ENCODE measurements at regions not wholly inside any gene's neighbourhood (a gene's known extent, or its start where the extent isn't known, plus 50 kb on each side); places are given as distances from the start of the nearest gene placed in this dataset.

DNA sequence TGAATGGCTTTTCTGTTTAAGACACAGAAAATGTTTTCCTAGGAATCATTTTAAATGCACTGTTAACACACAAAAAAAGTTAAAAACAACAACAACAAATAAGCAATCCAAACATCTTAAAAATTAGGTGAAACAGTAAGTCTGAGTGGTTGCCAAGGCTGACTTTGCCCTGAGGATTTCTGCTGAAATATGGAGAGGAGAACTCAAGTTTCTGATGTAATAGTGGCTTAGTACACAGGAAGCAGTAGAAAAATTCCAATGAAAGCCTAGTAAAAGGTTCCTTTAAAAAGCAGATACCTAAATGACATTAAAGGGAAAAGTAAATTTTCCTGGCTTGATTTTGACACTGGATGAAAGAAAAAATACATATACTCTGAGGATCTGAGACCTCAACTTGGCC, 184.2 kb downstream of the EPM2A start:
- no peak for DNase-seq (ENCODE audit: extremely low spot score in 2 of 2)
- intact Hi-C loops (cut with DNase I) = no loop called here
- no peaks in the 10 kb centered on the region for H3K9me3 ChIP-seq
- H3K27me3 ChIP-seq = no peaks in the 10 kb centered on the region
- H3K4me1 ChIP-seq = no peaks in the 10 kb centered on the region
- no peak overlapping the region for H3K27ac ChIP-seq
- H3K4me3 ChIP-seq = no peak overlapping the region
- H3K36me3 ChIP-seq = no peaks in the 10 kb centered on the region
- TF ChIP-seq POLR2AphosphoS5 (IDR thresholded peaks at IDR 0.05; ENCODE audit: insufficient read depth in 1 of 2, low read depth in 1 of 2) = no peak
- no peak for TF ChIP-seq POLR2A (IDR thresholded peaks at IDR 0.05)
- TF ChIP-seq, protein P1, sequence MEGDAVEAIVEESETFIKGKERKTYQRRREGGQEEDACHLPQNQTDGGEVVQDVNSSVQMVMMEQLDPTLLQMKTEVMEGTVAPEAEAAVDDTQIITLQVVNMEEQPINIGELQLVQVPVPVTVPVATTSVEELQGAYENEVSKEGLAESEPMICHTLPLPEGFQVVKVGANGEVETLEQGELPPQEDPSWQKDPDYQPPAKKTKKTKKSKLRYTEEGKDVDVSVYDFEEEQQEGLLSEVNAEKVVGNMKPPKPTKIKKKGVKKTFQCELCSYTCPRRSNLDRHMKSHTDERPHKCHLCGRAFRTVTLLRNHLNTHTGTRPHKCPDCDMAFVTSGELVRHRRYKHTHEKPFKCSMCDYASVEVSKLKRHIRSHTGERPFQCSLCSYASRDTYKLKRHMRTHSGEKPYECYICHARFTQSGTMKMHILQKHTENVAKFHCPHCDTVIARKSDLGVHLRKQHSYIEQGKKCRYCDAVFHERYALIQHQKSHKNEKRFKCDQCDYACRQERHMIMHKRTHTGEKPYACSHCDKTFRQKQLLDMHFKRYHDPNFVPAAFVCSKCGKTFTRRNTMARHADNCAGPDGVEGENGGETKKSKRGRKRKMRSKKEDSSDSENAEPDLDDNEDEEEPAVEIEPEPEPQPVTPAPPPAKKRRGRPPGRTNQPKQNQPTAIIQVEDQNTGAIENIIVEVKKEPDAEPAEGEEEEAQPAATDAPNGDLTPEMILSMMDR (IDR thresholded peaks at IDR 0.05) = no peak

DNA sequence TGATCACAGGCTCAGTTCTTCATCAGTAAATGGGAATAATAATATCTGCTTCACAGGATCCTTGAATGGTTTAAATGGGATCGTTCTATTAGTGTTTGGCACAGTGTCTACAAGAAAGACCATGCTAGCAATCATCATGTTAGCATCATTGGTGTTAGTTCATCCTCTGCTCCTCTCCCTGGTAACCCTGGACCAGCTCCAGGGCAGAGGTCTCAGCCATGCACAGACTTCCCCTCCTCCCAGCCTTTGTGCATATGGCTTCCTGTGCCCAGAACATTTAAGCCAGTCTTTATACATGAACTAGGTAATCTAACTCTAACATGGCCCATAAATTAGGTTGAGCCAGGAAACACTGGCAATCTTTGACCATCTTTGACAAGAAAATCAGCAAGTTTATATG, 180.2 kb downstream of the EPM2A start:
- TF ChIP-seq POLR2A (IDR thresholded peaks at IDR 0.05) (no peak), POLR2AphosphoS5 (IDR thresholded peaks at IDR 0.05; ENCODE audit: insufficient read depth in 1 of 2, low read depth in 1 of 2) (no peak)
- TF ChIP-seq, protein P1 (IDR thresholded peaks at IDR 0.05) = no peak
- H3K27ac ChIP-seq = no peak overlapping the region
- no peak overlapping the region for H3K4me3 ChIP-seq
- no peak for DNase-seq (ENCODE audit: extremely low spot score in 2 of 2)
- intact Hi-C loops (cut with DNase I) = no loop called here
- H3K27me3 ChIP-seq = no peaks in the 10 kb centered on the region
- H3K36me3 ChIP-seq = no peaks in the 10 kb centered on the region
- H3K4me1 ChIP-seq = no peaks in the 10 kb centered on the region
- no peaks in the 10 kb centered on the region for H3K9me3 ChIP-seq

DNA sequence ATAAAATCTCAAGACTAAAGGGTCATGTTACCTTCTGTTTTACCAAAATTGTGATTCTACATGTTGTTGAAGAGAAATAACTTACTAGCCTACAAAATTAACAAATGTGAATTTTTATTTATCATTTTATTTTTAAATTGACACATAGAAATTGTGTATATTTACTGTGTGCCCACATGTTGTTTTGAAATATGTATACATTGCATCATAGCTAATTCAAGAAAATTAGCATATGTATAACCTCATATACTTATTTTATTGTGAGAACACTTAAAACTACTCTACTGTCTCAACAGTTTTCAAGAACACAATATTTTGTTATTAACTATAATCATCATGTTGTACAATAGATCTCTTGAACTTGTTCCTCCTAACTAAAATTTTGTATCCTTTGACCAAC, 177.8 kb downstream of the EPM2A start:
- Histone ChIP-seq H3K4me3 (no peak overlapping the region), H3K27ac (no peak overlapping the region), H3K27me3 (no peaks in the 10 kb centered on the region), H3K9me3 (no peaks in the 10 kb centered on the region), H3K4me1 (no peaks in the 10 kb centered on the region), H3K36me3 (no peaks in the 10 kb centered on the region)
- DNase-seq (ENCODE audit: extremely low spot score in 2 of 2) = no peak
- intact Hi-C loops (cut with DNase I) = no loop called here
- no peak for TF ChIP-seq POLR2AphosphoS5 (IDR thresholded peaks at IDR 0.05; ENCODE audit: insufficient read depth in 1 of 2, low read depth in 1 of 2)
- no peak for TF ChIP-seq POLR2A (IDR thresholded peaks at IDR 0.05)
- TF ChIP-seq, protein P1 (IDR thresholded peaks at IDR 0.05) = no peak

DNA sequence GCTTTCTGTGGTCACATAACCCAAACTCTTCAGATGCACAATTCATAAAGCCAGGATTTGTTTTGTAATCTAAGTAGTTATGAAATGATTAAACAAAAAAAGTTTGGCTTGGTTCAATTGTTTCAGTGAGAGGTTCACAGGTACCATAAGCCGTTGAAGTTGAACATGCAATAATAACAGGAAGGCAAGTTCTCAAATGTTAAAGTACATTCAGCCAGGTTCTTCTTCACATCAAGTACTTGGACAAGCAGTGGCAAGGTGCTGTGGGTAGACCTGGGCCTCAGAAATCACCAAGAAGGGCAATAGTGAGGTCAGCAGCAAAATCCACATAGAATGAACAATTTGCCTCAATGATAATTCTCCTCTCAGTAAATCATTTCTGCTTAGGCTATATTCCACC, 175.5 kb downstream of the EPM2A start:
- no peak for TF ChIP-seq POLR2A (IDR thresholded peaks at IDR 0.05)
- Histone ChIP-seq H3K27me3 (no peaks in the 10 kb centered on the region), H3K36me3 (no peaks in the 10 kb centered on the region), H3K4me1 (no peaks in the 10 kb centered on the region), H3K4me3 (no peak overlapping the region), H3K9me3 (no peaks in the 10 kb centered on the region), H3K27ac (no peak overlapping the region)
- DNase-seq (ENCODE audit: extremely low spot score in 2 of 2) = no peak
- intact Hi-C loops (cut with DNase I) = no loop called here

DNA sequence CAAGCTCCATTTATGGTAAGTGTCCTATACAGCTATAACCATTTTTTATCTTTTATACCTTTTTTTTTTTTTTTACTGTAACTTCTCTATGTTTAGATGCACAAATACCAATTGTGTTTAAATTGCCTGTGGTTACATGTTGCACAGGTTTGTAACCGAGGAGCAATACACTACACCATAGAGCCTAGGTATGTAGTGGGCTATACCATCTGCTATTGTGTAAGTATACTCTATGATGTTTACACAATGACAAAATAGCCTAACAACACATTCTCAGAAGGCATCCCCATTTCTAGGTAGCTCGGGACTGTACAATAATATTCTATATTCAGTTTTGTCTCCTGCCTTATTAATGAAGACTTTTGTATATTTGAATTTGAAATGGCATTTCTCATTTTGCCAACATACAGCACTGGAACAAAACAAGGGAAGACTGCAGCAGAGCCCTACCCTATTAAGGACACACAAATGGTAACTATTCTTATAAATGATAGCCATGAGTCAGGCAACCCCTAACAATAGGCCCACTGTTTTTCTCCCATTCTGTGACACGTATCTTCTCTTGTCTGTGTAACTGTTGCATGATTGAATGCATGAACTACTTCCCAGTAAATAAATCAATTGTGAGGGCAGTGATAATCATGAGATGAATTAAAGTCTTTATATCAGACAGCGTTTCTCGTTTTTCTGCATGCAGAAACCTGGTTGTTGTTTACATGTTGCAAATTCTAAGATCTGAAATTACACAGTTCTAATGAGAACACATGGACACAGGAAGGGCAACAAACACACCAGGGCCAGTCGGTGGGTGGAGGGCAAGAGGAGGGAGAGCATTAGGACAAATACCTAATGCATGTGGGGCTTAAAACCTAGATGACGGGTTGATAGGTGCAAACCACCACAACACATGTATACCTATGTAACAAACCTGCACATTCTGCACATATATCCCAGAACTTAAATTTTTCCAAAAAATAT, 173.9 kb downstream of the EPM2A start:
- no peaks in the 10 kb centered on the region for H3K4me1 ChIP-seq
- intact Hi-C loops (cut with DNase I) = no loop called here

More for the DNA sequence above, 173.9 kb downstream of the EPM2A start:
- H3K27ac ChIP-seq = no peak overlapping the region
- no peak overlapping the region for H3K4me3 ChIP-seq
- no peaks in the 10 kb centered on the region for H3K36me3 ChIP-seq
- DNase-seq (ENCODE audit: extremely low spot score in 2 of 2) = no peak
- H3K27me3 ChIP-seq = no peaks in the 10 kb centered on the region
- H3K9me3 ChIP-seq = no peaks in the 10 kb centered on the region
- TF ChIP-seq POLR2AphosphoS5 (IDR thresholded peaks at IDR 0.05; ENCODE audit: insufficient read depth in 1 of 2, low read depth in 1 of 2) = no peak
- TF ChIP-seq POLR2A (IDR thresholded peaks at IDR 0.05) = no peak
- TF ChIP-seq, protein P1 (IDR thresholded peaks at IDR 0.05) = no peak

All from vagina (tissue), 2 donors.